GM10266 (cell line): ENCODE measurements at regions not wholly inside any gene's neighbourhood (a gene's known extent, or its start where the extent isn't known, plus 50 kb on each side); places are given as distances from the start of the nearest gene placed in this dataset.

Experiments used
- DNase-seq: peaks from one replicate; pipeline ENCODE4 v3.0.0; 2012; ENCODE audit errors: extremely low spot score
- TF ChIP-seq, protein P1 (sequence below): IDR thresholded peaks from 2 replicates; pipeline ENCODE4 v1.5.1; 2012; ENCODE audit warnings: mild to moderate bottlenecking, low read depth; ENCODE audit not compliant: control insufficient read depth, insufficient read depth; ENCODE audit errors: missing control alignments

DNA sequence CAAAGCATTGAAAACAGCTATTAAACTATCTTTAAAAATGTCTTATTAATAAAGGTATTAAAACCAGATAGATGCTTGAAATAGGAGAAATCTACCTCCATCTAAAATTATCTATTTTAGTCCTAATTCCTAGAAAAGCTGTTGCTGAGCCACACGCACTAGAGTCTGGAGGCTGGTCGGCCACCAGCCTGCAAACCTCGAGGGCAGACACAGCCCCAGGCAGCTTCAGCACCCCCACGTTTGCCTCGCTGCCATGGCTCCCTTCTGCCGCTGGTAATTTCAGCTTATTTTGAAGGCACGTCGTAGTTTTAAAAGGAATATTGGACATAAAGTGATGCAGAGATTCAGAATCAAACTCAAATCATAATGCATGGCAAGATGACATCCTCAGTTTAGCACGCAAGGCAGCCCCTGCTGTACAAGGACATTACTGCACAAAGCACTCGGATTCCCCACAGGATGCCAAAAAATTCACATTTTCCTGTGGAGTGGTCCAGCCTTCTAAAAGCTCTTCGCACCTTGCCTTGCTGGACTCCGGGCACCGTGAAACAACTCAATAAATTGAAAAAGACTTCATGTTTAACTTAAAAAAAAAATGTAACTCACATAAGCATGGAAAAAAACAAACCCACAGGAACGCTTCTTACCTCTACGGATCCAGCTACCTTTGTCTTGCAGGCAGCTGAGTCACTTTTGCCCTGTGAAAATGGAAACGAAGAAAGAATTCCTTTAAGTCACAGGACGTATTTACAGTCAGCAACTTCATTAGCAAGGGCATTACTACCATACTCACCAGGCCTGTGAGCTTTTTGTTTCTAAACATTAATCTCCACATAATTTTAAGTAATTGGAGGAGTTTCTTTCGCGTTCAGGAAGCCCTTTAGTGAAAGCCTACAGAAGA, 143.4 kb upstream of the RPS6KA2 start:
- TF ChIP-seq, protein P1, sequence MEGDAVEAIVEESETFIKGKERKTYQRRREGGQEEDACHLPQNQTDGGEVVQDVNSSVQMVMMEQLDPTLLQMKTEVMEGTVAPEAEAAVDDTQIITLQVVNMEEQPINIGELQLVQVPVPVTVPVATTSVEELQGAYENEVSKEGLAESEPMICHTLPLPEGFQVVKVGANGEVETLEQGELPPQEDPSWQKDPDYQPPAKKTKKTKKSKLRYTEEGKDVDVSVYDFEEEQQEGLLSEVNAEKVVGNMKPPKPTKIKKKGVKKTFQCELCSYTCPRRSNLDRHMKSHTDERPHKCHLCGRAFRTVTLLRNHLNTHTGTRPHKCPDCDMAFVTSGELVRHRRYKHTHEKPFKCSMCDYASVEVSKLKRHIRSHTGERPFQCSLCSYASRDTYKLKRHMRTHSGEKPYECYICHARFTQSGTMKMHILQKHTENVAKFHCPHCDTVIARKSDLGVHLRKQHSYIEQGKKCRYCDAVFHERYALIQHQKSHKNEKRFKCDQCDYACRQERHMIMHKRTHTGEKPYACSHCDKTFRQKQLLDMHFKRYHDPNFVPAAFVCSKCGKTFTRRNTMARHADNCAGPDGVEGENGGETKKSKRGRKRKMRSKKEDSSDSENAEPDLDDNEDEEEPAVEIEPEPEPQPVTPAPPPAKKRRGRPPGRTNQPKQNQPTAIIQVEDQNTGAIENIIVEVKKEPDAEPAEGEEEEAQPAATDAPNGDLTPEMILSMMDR: no peak
- DNase-seq: no peak

DNA sequence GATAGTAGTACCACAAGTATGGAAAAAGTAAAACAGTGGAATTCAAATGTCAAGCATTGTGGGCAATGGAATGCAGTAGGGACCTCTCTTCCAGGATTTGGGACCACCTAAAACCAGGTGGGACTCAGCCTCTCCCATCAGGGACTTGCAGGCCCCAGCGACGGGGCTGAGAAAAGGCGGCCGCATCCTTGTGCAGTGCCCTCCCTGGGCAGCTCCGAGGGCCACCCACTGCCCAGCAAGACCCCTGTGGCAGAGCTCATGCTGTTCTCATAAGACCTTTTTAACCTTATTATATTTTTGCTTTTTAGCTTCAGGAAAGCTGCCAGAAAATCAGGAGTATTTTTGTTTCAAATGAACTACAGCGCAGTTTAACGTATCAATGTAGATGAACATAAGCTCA, 142.6 kb upstream of the RPS6KA2 start:
- TF ChIP-seq, protein P1: no peak
- no peak for DNase-seq

DNA sequence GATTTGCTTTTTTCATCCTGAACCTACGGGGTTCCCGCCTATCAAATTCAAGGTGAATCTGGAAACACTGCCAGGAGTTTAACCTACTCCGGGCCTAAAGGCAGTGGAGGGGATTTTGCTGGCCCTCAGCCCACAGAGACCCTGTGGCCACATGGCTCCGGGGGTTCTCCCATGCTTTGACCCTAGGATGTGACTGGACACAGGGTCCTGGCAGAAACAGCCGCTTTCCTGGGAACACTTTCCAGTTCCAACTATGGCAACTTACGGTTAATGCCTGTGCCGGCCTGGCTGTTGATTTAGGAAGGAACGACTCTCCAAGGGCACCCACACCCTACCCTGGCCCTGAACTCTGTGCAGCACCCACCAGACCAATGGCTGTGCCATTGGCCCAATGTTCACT, 141.7 kb upstream of the RPS6KA2 start:
- TF ChIP-seq, protein P1: no peak
- no peak for DNase-seq

DNA sequence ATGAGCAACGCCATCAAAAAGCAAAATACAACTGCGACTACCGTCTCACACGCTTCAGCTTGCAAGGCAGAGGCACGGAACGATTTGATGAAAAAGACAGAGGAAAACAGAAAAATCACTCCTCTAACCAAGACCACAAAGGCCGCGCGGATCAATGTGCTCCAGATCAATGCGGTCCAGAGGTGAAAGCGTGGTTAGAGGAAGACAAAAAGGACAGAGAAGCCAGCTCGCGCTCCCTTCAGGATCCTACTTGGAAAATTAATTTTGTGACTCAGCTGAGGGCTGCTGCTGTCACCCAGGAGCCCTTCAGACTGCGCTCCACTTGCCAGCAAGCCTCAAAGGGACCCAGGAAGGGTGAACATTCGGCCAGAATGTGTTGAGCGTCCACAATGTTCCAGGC, 140.2 kb upstream of the RPS6KA2 start:
- TF ChIP-seq, protein P1: no peak
- DNase-seq: no peak

DNA sequence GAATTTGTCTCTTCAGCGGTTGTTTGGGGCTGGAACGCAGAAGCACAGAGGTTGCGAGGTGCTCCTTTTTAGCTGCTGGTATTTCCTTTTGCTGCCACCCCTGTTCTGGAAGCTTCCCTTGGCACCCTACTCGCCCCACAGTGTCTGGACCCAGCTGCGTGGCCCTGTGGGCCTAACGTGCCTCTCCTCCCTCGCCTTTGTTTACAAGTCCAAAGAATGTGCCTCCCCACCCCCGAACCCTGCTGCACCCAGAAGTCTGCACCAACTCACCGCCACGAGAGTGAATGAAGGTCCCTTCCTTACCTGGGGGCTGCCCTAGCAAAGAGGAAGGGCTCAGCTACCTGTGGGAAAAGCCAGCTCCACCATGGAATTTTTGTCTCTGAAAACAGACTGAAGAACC, 139.7 kb upstream of the RPS6KA2 start:
- TF ChIP-seq, protein P1: no peak
- DNase-seq: no peak

DNA sequence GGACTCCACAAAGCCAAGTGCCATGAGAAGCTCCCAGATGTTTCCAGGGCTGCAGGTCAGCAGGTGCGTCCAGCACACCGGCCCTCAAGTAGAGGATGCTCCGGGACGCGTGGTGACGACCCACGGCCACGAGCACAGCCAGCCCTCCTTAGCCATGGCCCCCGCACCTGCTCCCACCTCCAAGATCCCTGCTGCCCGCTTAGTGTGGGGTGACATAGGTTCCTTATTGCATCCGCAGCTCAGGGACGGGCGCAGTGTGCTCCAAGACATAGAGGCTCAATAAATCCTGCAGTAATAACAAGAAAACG, 138.1 kb upstream of the RPS6KA2 start:
- no peak for DNase-seq
- TF ChIP-seq, protein P1: no peak

DNA sequence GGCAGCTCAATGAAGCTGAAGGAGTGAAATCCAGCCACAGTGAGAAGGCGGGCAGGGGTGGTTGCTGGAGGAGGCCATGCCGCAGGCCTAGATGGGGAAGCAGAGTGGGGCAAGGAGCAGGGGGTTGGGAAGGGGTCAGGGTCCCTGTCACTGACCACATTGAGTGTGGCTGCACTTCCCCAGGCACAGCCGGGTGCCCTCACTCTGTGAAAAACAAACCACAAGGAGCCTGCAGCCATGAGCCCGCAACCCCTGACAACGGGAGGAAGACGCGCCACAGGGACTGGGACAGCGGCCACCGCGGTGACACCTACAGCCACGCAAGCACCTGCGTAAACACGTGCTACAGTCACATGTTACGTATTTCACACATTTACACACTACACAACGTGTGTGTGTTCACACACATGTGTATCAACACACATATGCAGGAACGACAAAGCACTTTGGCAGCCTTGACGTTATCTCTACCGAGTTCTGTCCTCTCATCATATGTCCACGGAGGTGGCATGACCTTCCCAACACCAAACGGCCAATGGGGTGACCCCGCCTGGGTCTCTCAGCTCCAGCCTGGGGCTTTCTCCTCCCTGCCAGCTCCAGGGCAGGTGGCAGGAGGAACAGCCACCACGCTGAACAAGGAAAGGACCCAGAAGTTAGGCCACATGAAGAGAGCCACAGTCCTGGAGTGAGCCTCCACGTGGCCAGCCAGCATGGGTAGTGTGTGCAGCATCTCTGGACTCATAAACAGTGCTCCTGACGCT, 137.6 kb upstream of the RPS6KA2 start:
- no peak for DNase-seq
- TF ChIP-seq, protein P1: no peak
